ENCODE measurements at regions not wholly inside any gene's neighbourhood (a gene's known extent, or its start where the extent isn't known, plus 50 kb on each side); places are given as distances from the start of the nearest gene placed in this dataset.

- DNase-seq, result no peak
- TF ChIP-seq POLR2A (IDR thresholded peaks at IDR 0.05; ENCODE audit: low read length) (no peak), GATA1 (IDR thresholded peaks at IDR 0.05; ENCODE audit: low read depth, low read length) (no peak)
Measured at GRCh38 chr13:34223984-34224383, 406.0 kb downstream of the RFC3 start.

- DNase-seq, result no peak
- TF ChIP-seq GATA1 (IDR thresholded peaks at IDR 0.05; ENCODE audit: low read depth, low read length) (no peak), POLR2A (IDR thresholded peaks at IDR 0.05; ENCODE audit: low read length) (no peak)
Measured at GRCh38 chr13:34224877-34225276, 406.9 kb downstream of the RFC3 start.

GRCh38 chr13:34230271-34230670 lies 412.3 kb downstream of the RFC3 start:
- no peak for DNase-seq
- TF ChIP-seq POLR2A (IDR thresholded peaks at IDR 0.05; ENCODE audit: low read length) (no peak), GATA1 (IDR thresholded peaks at IDR 0.05; ENCODE audit: low read depth, low read length) (no peak)

- DNase-seq, result no peak
- TF ChIP-seq POLR2A (IDR thresholded peaks at IDR 0.05; ENCODE audit: low read length) (no peak), GATA1 (IDR thresholded peaks at IDR 0.05; ENCODE audit: low read depth, low read length) (no peak)
Measured at GRCh38 chr13:34241332-34241731, 423.4 kb downstream of the RFC3 start.

- TF ChIP-seq POLR2A (IDR thresholded peaks at IDR 0.05; ENCODE audit: low read length), result no peak
- no peak for TF ChIP-seq GATA1 (IDR thresholded peaks at IDR 0.05; ENCODE audit: low read depth, low read length)
- no peak for DNase-seq
Measured at GRCh38 chr13:34243403-34243802, 425.5 kb downstream of the RFC3 start.

GRCh38 chr13:34246511-34246910 lies 428.6 kb downstream of the RFC3 start:
- TF ChIP-seq GATA1 (IDR thresholded peaks at IDR 0.05; ENCODE audit: low read depth, low read length) (no peak), POLR2A (IDR thresholded peaks at IDR 0.05; ENCODE audit: low read length) (no peak)
- no peak for DNase-seq

- TF ChIP-seq POLR2A (IDR thresholded peaks at IDR 0.05; ENCODE audit: low read length), result no peak
- no peak for TF ChIP-seq GATA1 (IDR thresholded peaks at IDR 0.05; ENCODE audit: low read depth, low read length)
- no peak for DNase-seq
Measured at GRCh38 chr13:34247596-34247995, 429.6 kb downstream of the RFC3 start.

GRCh38 chr13:34249546-34250039 lies 431.6 kb downstream of the RFC3 start:
- DNase-seq, result no peak
- TF ChIP-seq GATA1 (IDR thresholded peaks at IDR 0.05; ENCODE audit: low read depth, low read length) (no peak), POLR2A (IDR thresholded peaks at IDR 0.05; ENCODE audit: low read length) (no peak)

- TF ChIP-seq GATA1 (IDR thresholded peaks at IDR 0.05; ENCODE audit: low read depth, low read length) (no peak), POLR2A (IDR thresholded peaks at IDR 0.05; ENCODE audit: low read length) (no peak)
- DNase-seq, result no peak
Measured at GRCh38 chr13:34250151-34250670, 432.3 kb downstream of the RFC3 start.

GRCh38 chr13:34254366-34254765 lies 436.4 kb downstream of the RFC3 start:
- no peak for DNase-seq
- TF ChIP-seq GATA1 (IDR thresholded peaks at IDR 0.05; ENCODE audit: low read depth, low read length) (no peak), POLR2A (IDR thresholded peaks at IDR 0.05; ENCODE audit: low read length) (no peak)

GRCh38 chr13:34255711-34256110 lies 437.8 kb downstream of the RFC3 start:
- TF ChIP-seq GATA1 (IDR thresholded peaks at IDR 0.05; ENCODE audit: low read depth, low read length) (no peak), POLR2A (IDR thresholded peaks at IDR 0.05; ENCODE audit: low read length) (no peak)
- no peak for DNase-seq

GRCh38 chr13:34256236-34256635 lies 438.3 kb downstream of the RFC3 start:
- TF ChIP-seq POLR2A (IDR thresholded peaks at IDR 0.05; ENCODE audit: low read length) (no peak), GATA1 (IDR thresholded peaks at IDR 0.05; ENCODE audit: low read depth, low read length) (no peak)
- no peak for DNase-seq

GRCh38 chr13:34257966-34258365 lies 440.0 kb downstream of the RFC3 start:
- DNase-seq, result no peak
- TF ChIP-seq GATA1 (IDR thresholded peaks at IDR 0.05; ENCODE audit: low read depth, low read length), result no peak
- no peak for TF ChIP-seq POLR2A (IDR thresholded peaks at IDR 0.05; ENCODE audit: low read length)

GRCh38 chr13:34258646-34259386 lies 440.9 kb downstream of the RFC3 start:
- DNase-seq, result no peak
- TF ChIP-seq GATA1 (IDR thresholded peaks at IDR 0.05; ENCODE audit: low read depth, low read length), result no peak
- no peak for TF ChIP-seq POLR2A (IDR thresholded peaks at IDR 0.05; ENCODE audit: low read length)

GRCh38 chr13:34263681-34264080 lies 445.7 kb downstream of the RFC3 start:
- DNase-seq, result no peak
- TF ChIP-seq GATA1 (IDR thresholded peaks at IDR 0.05; ENCODE audit: low read depth, low read length) (no peak), POLR2A (IDR thresholded peaks at IDR 0.05; ENCODE audit: low read length) (no peak)

Data from erythroblast (primary cell).